ENCODE measurements at regions not wholly inside any gene's neighbourhood (a gene's known extent, or its start where the extent isn't known, plus 50 kb on each side); places are given as distances from the start of the nearest gene placed in this dataset.

DNA sequence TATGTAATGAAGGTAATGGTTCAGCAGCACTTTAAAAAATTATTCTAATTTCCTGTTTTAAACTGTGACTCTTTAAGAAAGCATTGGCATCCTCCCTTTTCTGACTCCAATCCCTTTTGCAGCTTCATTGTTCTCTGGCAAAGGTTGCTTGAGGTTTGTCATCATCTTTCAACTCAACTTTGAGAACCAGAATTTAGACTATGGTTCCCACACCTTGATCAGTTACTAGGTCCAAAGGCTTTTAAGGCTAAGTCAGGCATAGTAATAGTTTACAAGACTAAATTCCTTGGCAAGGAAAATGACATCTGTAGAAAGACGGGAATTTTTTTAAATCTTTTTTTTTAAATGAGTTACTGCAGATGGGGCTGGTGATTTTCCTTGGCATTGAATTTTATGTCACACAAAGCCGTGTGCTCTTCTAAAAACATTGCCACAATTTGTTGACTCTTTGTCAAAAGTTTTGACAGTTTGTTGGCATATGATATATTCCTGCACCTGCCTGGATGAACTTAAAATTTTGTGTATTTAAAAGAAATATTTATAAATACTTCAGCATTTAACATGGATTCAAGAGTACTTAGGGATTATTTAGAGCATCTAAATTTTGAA lies 451.0 kb downstream of the MEIS1 start:
- Mint-ChIP-seq H3K4me1 (no peaks in the 10 kb centered on the region), H3K36me3 (ENCODE audit: low read depth) (no peaks in the 10 kb centered on the region), H3K27ac (no peak overlapping the region), H3K4me3 (no peak overlapping the region), H3K27me3 (ENCODE audit: insufficient read depth) (peaks cover 2% of the 10 kb centered on the region), H3K9me3 (peaks cover 7% of the 10 kb centered on the region)
- WGBS, 2 experiments (ENCODE audit: insufficient coverage in 1 of 2, insufficient read length in 1 of 2) = 84 to 100% methylated on average over 1 to 2 of the region's 2 CpGs
- no peak overlapping the region for H3K27ac ChIP-seq (ENCODE audit: low read depth, low read length)
- H3K4me3 ChIP-seq (ENCODE audit: low read length) = no peak overlapping the region
- H3K9me3 ChIP-seq (ENCODE audit: control insufficient read depth, low read length) = peaks cover 7% of the 10 kb centered on the region
- no peaks in the 10 kb centered on the region for H3K36me3 ChIP-seq (ENCODE audit: control insufficient read depth, insufficient read depth, low read length)
- H3K9ac ChIP-seq (ENCODE audit: extremely low read depth, low read length, poor library complexity, severe bottlenecking) = no peak overlapping the region
- no peak for DNase-seq
- TF ChIP-seq, protein P1, sequence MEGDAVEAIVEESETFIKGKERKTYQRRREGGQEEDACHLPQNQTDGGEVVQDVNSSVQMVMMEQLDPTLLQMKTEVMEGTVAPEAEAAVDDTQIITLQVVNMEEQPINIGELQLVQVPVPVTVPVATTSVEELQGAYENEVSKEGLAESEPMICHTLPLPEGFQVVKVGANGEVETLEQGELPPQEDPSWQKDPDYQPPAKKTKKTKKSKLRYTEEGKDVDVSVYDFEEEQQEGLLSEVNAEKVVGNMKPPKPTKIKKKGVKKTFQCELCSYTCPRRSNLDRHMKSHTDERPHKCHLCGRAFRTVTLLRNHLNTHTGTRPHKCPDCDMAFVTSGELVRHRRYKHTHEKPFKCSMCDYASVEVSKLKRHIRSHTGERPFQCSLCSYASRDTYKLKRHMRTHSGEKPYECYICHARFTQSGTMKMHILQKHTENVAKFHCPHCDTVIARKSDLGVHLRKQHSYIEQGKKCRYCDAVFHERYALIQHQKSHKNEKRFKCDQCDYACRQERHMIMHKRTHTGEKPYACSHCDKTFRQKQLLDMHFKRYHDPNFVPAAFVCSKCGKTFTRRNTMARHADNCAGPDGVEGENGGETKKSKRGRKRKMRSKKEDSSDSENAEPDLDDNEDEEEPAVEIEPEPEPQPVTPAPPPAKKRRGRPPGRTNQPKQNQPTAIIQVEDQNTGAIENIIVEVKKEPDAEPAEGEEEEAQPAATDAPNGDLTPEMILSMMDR (conservative IDR thresholded peaks at IDR 0.05) = no peak
- H3K4me1 ChIP-seq (ENCODE audit: control insufficient read depth, insufficient read depth, low read length) = no peaks in the 10 kb centered on the region
- H3K27me3 ChIP-seq (ENCODE audit: control insufficient read depth, insufficient read depth, low read length, poor library complexity, severe bottlenecking) = peaks cover 10% of the 10 kb centered on the region

- no peak overlapping the region for H3K9ac ChIP-seq (ENCODE audit: extremely low read depth, low read length, poor library complexity, severe bottlenecking)
- no peak overlapping the region for H3K4me3 ChIP-seq (ENCODE audit: low read length)
- H3K4me1 ChIP-seq (ENCODE audit: control insufficient read depth, insufficient read depth, low read length) = no peaks in the 10 kb centered on the region
- Mint-ChIP-seq H3K27ac (no peak overlapping the region), H3K9me3 (peaks cover 7% of the 10 kb centered on the region), H3K4me3 (no peak overlapping the region), H3K4me1 (no peaks in the 10 kb centered on the region), H3K36me3 (ENCODE audit: low read depth) (no peaks in the 10 kb centered on the region), H3K27me3 (ENCODE audit: insufficient read depth) (peaks cover 19% of the 10 kb centered on the region)
- H3K36me3 ChIP-seq (ENCODE audit: control insufficient read depth, insufficient read depth, low read length) = no peaks in the 10 kb centered on the region
- DNase-seq = no peak
- whole genome bisulfite sequencing, 2 experiments (ENCODE audit: insufficient coverage in 1 of 2, insufficient read length in 1 of 2) = 93% methylated on average over 1 of the region's 1 CpG; no CpG with 5 or more reads in 1 of the 2 experiments
- peaks cover 33% of the 10 kb centered on the region for H3K27me3 ChIP-seq (ENCODE audit: control insufficient read depth, insufficient read depth, low read length, poor library complexity, severe bottlenecking)
- no peak overlapping the region for H3K27ac ChIP-seq (ENCODE audit: low read depth, low read length)
- TF ChIP-seq, protein P1 (conservative IDR thresholded peaks at IDR 0.05) = no peak
- H3K9me3 ChIP-seq (ENCODE audit: control insufficient read depth, low read length) = peaks cover 7% of the 10 kb centered on the region
These were observed 453.3 kb downstream of the MEIS1 start for GRCh38 chr2:66888246-66888645.

DNA sequence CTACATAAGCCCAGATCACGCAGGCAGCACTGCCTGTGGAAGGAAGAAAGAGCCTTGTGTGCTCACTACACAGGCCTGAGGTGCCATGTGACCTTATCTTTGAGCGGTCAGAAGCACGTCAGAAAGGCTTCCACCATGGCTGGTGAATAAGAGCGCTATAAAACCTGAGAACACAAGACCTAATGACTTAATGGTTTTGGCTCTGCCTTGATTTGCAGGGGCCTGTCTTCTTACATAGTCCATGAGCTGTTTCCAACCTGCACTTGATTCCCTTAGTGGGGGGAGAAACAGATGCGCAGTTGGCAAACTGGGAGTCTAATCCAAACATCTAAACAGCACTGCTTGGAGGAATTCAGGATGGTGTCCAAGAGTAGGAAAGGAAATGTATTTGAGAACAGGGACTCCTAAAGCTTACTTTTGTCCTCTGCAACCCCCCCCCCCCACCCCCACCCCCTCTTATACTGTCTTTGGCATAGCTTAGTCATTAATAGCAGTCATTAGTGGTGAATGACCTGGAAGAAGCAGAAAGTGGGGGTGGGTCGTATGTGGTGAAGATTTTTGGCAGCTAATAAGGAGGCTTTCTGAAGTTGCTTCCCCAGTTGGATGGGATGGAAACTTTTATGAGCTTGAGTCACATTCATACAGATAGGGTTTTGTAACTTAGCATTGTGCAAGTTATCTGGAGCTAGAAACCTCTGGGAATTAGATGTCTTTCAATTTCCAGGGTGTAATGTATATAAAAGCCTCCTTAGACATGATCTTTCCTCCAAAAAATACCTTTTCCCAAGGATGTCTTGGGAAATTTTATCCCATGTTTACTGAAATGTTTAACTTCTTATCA lies 454.1 kb downstream of the MEIS1 start:
- Mint-ChIP-seq H3K27me3 (ENCODE audit: insufficient read depth) (peaks cover 25% of the 10 kb centered on the region), H3K36me3 (ENCODE audit: low read depth) (no peaks in the 10 kb centered on the region), H3K27ac (no peak overlapping the region), H3K4me3 (no peak overlapping the region), H3K9me3 (peaks cover 5% of the 10 kb centered on the region), H3K4me1 (no peaks in the 10 kb centered on the region)
- Histone ChIP-seq H3K27ac (ENCODE audit: low read depth, low read length) (no peak overlapping the region), H3K36me3 (ENCODE audit: control insufficient read depth, insufficient read depth, low read length) (no peaks in the 10 kb centered on the region), H3K4me1 (ENCODE audit: control insufficient read depth, insufficient read depth, low read length) (no peaks in the 10 kb centered on the region), H3K9me3 (ENCODE audit: control insufficient read depth, low read length) (peaks cover 4% of the 10 kb centered on the region), H3K9ac (ENCODE audit: extremely low read depth, low read length, poor library complexity, severe bottlenecking) (no peak overlapping the region), H3K27me3 (ENCODE audit: control insufficient read depth, insufficient read depth, low read length, poor library complexity, severe bottlenecking) (peaks cover 40% of the 10 kb centered on the region), H3K4me3 (ENCODE audit: low read length) (no peak overlapping the region)
- TF ChIP-seq, protein P1 (conservative IDR thresholded peaks at IDR 0.05) = no peak
- DNase-seq = no peak
- 89 to 93% methylated on average over 5 to 6 of the region's 6 CpGs for WGBS, 2 experiments (ENCODE audit: insufficient coverage in 1 of 2, insufficient read length in 1 of 2)
